GM10266 (cell line): ENCODE measurements at regions not wholly inside any gene's neighbourhood (a gene's known extent, or its start where the extent isn't known, plus 50 kb on each side); places are given as distances from the start of the nearest gene placed in this dataset.
A peak's percentile ranks its signal among the peaks of the same experiment; 100 is the strongest.

Experiments
- DNase-seq: peaks from one replicate; pipeline ENCODE4 v3.0.0; 2012; ENCODE audit errors: extremely low spot score
- TF ChIP-seq, protein P1 (sequence below): IDR thresholded peaks from 2 replicates; pipeline ENCODE4 v1.5.1; 2012; ENCODE audit warnings: mild to moderate bottlenecking, low read depth; ENCODE audit not compliant: control insufficient read depth, insufficient read depth; ENCODE audit errors: missing control alignments

DNA sequence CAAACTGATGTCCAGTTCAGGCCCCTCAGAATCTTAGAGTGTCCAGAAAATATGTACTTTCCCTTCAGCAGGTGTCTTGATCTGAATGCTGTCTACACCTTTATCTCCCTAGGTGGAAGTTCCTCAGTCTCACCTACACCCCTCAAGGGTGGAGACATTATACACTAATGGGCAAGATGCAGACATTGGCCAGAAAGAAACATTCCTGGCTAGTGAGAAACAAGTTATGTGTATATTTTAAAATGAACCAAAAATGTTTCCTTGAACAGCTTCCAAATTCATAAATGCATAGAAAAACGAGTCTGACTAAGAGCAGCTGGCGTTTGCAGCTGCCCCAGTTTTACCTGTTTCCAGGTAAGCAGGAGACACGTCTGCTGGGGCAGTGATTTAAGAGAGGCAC lies 140.5 kb upstream of the IRX4 start:
- no peak for DNase-seq
- TF ChIP-seq, protein P1, sequence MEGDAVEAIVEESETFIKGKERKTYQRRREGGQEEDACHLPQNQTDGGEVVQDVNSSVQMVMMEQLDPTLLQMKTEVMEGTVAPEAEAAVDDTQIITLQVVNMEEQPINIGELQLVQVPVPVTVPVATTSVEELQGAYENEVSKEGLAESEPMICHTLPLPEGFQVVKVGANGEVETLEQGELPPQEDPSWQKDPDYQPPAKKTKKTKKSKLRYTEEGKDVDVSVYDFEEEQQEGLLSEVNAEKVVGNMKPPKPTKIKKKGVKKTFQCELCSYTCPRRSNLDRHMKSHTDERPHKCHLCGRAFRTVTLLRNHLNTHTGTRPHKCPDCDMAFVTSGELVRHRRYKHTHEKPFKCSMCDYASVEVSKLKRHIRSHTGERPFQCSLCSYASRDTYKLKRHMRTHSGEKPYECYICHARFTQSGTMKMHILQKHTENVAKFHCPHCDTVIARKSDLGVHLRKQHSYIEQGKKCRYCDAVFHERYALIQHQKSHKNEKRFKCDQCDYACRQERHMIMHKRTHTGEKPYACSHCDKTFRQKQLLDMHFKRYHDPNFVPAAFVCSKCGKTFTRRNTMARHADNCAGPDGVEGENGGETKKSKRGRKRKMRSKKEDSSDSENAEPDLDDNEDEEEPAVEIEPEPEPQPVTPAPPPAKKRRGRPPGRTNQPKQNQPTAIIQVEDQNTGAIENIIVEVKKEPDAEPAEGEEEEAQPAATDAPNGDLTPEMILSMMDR = no peak

DNA sequence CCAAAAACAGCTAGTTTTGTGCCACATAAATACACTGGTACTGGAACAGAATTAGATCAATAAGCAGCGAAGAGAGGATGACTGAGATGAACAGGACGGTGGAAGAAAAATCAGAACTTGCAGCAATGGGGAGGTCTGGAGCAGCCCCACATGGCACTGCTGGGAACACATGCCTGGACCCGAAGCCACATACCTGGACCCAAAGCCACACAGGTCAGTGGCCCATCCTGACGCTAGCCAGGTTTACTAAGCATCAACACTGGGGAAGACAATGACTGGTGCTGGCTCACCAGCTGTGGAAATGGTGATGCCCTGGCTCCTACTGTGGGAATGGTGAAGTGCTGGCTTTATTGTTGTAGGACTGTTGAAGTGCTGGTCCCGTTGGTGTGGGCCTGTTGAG lies 139.7 kb upstream of the IRX4 start:
- TF ChIP-seq, protein P1 = no peak
- DNase-seq = no peak

- DNase-seq = no peak
- TF ChIP-seq, protein P1 = no peak
These were observed 138.9 kb upstream of the IRX4 start for GRCh38 chr5:2021484-2022176.

DNA sequence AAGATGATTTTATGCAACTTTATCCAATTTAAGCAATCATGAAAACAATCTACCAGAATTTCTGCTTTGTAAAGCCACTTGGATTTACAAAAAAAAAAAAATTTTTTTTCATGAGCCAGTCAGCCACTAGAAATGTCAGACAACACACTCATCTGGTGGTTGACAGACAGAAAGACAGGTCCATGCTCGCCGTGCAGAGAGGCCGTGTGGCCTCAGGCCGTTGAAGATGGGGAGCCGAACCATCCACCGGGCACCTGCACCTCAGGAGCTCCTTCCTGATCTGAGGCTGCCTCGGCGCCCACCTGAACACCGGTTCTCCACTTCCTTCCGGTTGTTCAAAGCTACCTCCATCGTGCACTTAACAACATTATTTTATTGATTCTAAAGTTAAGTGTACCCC lies 138.0 kb upstream of the IRX4 start:
- TF ChIP-seq, protein P1 = no peak
- DNase-seq = no peak

- TF ChIP-seq, protein P1 = no peak
- DNase-seq = no peak
These were observed 137.0 kb upstream of the IRX4 start for GRCh38 chr5:2019716-2020115.

GRCh38 chr5:2018390-2018724 lies 135.6 kb upstream of the IRX4 start:
- TF ChIP-seq, protein P1 = no peak
- DNase-seq = no peak

GRCh38 chr5:2017540-2018389 lies 135.0 kb upstream of the IRX4 start:
- peak; percentile 58 for DNase-seq
- TF ChIP-seq, protein P1 = peak; percentile 48
